Caco-2 (cell line): ENCODE measurements at regions not wholly inside any gene's neighbourhood (a gene's known extent, or its start where the extent isn't known, plus 50 kb on each side); places are given as distances from the start of the nearest gene placed in this dataset.

Experiments used
- BruUV-seq: library from RNA; stranded (reverse); fragments of 400-500 nt; replicated peaks from 2 replicates; lab custom pipeline; 2021; lab: Mats Ljungman, UMichigan
- CTCF ChIA-PET: fragments of 300-600 bp; sonication (Branson Sonifier 250); formaldehyde crosslinking; loops from one replicate; lab custom pipeline; 2022; ENCODE audit warnings: antibody characterized with exemption; lab: Charles Lee
- POLR2A ChIA-PET: fragments of 300-600 bp; sonication (Branson Sonifier 250); formaldehyde crosslinking; loops from one replicate; lab custom pipeline; 2022; ENCODE audit warnings: antibody characterized with exemption; lab: Charles Lee
- DNase-seq, 2 experiments: peaks; one replicate each; pipeline versions ENCODE4 v3.0.0 to v3.0.0-alpha.2; 2020 to 2022
- H3K27me3 ChIP-seq: replicated peaks from 2 replicates; pipeline ENCODE4 v1.6.0; 2011; ENCODE audit warnings: low read length; ENCODE audit not compliant: control insufficient read depth, insufficient read depth
- H3K36me3 ChIP-seq: 2 replicates; pipeline ENCODE4 v1.5.1; 2011; ENCODE audit warnings: low read length; ENCODE audit not compliant: control insufficient read depth, insufficient read depth
- H3K4me1 ChIP-seq: fragments of 250-450 bp; sonication (Bioruptor Pico); 2 replicates; pipeline ENCODE4 v1.5.1; 2020; ENCODE audit warnings: mild to moderate bottlenecking
- H3K4me3 ChIP-seq: 2 replicates; pipeline ENCODE4 v1.5.1; 2011; ENCODE audit warnings: low read depth, mild to moderate bottlenecking, control low read depth, low read length
- H3K9me3 ChIP-seq: fragments of 250-450 bp; sonication (Bioruptor Pico); 2 replicates; pipeline ENCODE4 v1.5.1; 2020; ENCODE audit warnings: mild to moderate bottlenecking, moderate library complexity
- H3K27ac Mint-ChIP-seq: one replicate; pipeline ENCODE4 v1.8.0; 2022; ENCODE audit warnings: mixed read lengths; ENCODE audit not compliant: unreplicated experiment
- H3K27me3 Mint-ChIP-seq: one replicate; pipeline ENCODE4 v1.8.0; 2022; ENCODE audit warnings: mixed read lengths; ENCODE audit not compliant: insufficient read depth, unreplicated experiment
- H3K36me3 Mint-ChIP-seq: one replicate; pipeline ENCODE4 v1.8.0; 2022; ENCODE audit warnings: mild to moderate bottlenecking, mixed read lengths; ENCODE audit not compliant: insufficient read depth, unreplicated experiment
- H3K4me1 Mint-ChIP-seq: one replicate; pipeline ENCODE4 v1.8.0; 2022; ENCODE audit warnings: low read depth, mixed read lengths; ENCODE audit not compliant: unreplicated experiment
- H3K4me3 Mint-ChIP-seq: one replicate; pipeline ENCODE4 v1.8.0; 2022; ENCODE audit warnings: mild to moderate bottlenecking, moderate library complexity, mixed read lengths; ENCODE audit not compliant: unreplicated experiment
- H3K9me3 Mint-ChIP-seq: one replicate; pipeline ENCODE4 v1.8.0; 2022; ENCODE audit warnings: mixed read lengths; ENCODE audit not compliant: unreplicated experiment
- CTCF ChIP-seq, 2 experiments: fragments of 200-600 bp in 1 of 2; IDR thresholded peaks; 1 replicate in 1 of 2; 2 replicates in 1 of 2; pipeline versions ENCODE4 v1.5.1 to v1.8.0; 2011 to 2022; ENCODE audit warnings: antibody characterized with exemption in 1 of 2, control low read depth in 1 of 2, inconsistent platforms in 1 of 2, low read depth in 1 of 2, low read length in 1 of 2, mild to moderate bottlenecking in 1 of 2, moderate library complexity in 1 of 2; ENCODE audit not compliant: insufficient read depth in 1 of 2, severe bottlenecking in 1 of 2, unreplicated experiment in 1 of 2
- intact Hi-C: fragments of 100-400 bp; cut with micrococcal nuclease; formaldehyde crosslinking; loops from one replicate; pipeline ENCODE4 v1.10.0; 2022; ENCODE audit not compliant: unreplicated experiment

GRCh38 chr4:120218981-120219380 lies 152.3 kb upstream of the MAD2L1 start:
- no peak overlapping the region for H3K4me3 ChIP-seq
- H3K4me3 Mint-ChIP-seq = no peak overlapping the region
- no peaks in the 10 kb centered on the region for H3K9me3 Mint-ChIP-seq
- H3K27me3 ChIP-seq = no peaks in the 10 kb centered on the region
- no peaks in the 10 kb centered on the region for H3K4me1 Mint-ChIP-seq
- peaks cover 5% of the 10 kb centered on the region for H3K27me3 Mint-ChIP-seq
- no TSS peak for BruUV-seq
- H3K27ac Mint-ChIP-seq = no peak overlapping the region
- intact Hi-C loops = no loop called here
- no peaks in the 10 kb centered on the region for H3K4me1 ChIP-seq
- H3K36me3 Mint-ChIP-seq = no peaks in the 10 kb centered on the region
- H3K9me3 ChIP-seq = no peaks in the 10 kb centered on the region
- no peak for DNase-seq
- TF ChIP-seq CTCF (IDR thresholded peaks at IDR 0.05; ENCODE audit: insufficient read depth in 1 of 2, low read depth in 1 of 2, low read length in 1 of 2, severe bottlenecking in 1 of 2, unreplicated experiment in 1 of 2) = no peak
- POLR2A ChIA-PET = no interaction called here
- no peaks in the 10 kb centered on the region for H3K36me3 ChIP-seq
- CTCF ChIA-PET = no interaction called here

DNA sequence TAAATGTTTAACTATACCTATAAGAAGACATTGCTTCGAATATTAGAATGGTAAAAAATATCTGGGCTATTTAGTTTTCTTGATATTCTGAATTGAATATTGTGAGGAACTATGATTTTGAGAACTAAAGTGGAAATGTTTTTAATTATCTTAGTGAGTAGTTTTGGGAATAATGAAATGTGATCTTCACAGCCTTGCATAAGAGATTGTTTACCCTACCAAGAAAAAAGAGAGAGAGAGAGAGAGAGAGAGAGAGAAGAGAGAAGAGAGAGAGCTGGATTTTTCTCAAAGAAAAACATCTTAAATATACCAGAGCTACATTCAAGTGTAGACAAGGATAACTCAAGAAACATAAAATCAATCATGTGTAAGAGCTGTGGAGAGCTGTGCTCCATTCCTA lies 148.7 kb upstream of the MAD2L1 start:
- no peaks in the 10 kb centered on the region for H3K36me3 ChIP-seq
- POLR2A ChIA-PET = no interaction called here
- H3K4me3 ChIP-seq = no peak overlapping the region
- CTCF ChIA-PET = no interaction called here
- no peaks in the 10 kb centered on the region for H3K27me3 ChIP-seq
- H3K4me3 Mint-ChIP-seq = no peak overlapping the region
- H3K27ac Mint-ChIP-seq = no peak overlapping the region
- intact Hi-C loops = no loop called here
- BruUV-seq = no TSS peak
- TF ChIP-seq CTCF (IDR thresholded peaks at IDR 0.05; ENCODE audit: insufficient read depth in 1 of 2, low read depth in 1 of 2, low read length in 1 of 2, severe bottlenecking in 1 of 2, unreplicated experiment in 1 of 2) = no peak
- H3K4me1 ChIP-seq = no peaks in the 10 kb centered on the region
- no peaks in the 10 kb centered on the region for H3K27me3 Mint-ChIP-seq
- no peaks in the 10 kb centered on the region for H3K9me3 ChIP-seq
- H3K9me3 Mint-ChIP-seq = no peaks in the 10 kb centered on the region
- DNase-seq = no peak
- no peaks in the 10 kb centered on the region for H3K4me1 Mint-ChIP-seq
- no peaks in the 10 kb centered on the region for H3K36me3 Mint-ChIP-seq

- ChIA-PET CTCF (interaction anchor here (0.6 kb wide), 1 partner anchor 1176 kb away, joined by 3 read pairs; no protein-coding TSS in a partner anchor), POLR2A (no interaction called here)
- Mint-ChIP-seq H3K27ac (no peak overlapping the region), H3K4me3 (no peak overlapping the region), H3K9me3 (no peaks in the 10 kb centered on the region), H3K27me3 (no peaks in the 10 kb centered on the region), H3K4me1 (no peaks in the 10 kb centered on the region), H3K36me3 (no peaks in the 10 kb centered on the region)
- Histone ChIP-seq H3K9me3 (no peaks in the 10 kb centered on the region), H3K4me1 (no peaks in the 10 kb centered on the region), H3K36me3 (no peaks in the 10 kb centered on the region), H3K4me3 (no peak overlapping the region), H3K27me3 (no peaks in the 10 kb centered on the region)
- BruUV-seq = no TSS peak
- DNase-seq = no peak
- intact Hi-C loops = no loop called here
- TF ChIP-seq CTCF (IDR thresholded peaks at IDR 0.05; ENCODE audit: insufficient read depth in 1 of 2, low read depth in 1 of 2, low read length in 1 of 2, severe bottlenecking in 1 of 2, unreplicated experiment in 1 of 2) = no peak
Measured at GRCh38 chr4:120211408-120212015, 144.9 kb upstream of the MAD2L1 start.
